H1 (cell line): ENCODE measurements at regions not wholly inside any gene's neighbourhood (a gene's known extent, or its start where the extent isn't known, plus 50 kb on each side); places are given as distances from the start of the nearest gene placed in this dataset.

Source experiments
- ASH2L ChIP-seq: fragments of 200-600, 300-600 bp; sonication (generic); IDR thresholded peaks from one replicate; pipeline ENCODE4 v1.7.1; 2017; ENCODE audit warnings: low read length
- BRCA1 ChIP-seq: IDR thresholded peaks from 2 replicates; pipeline ENCODE4 v1.6.1; 2012; ENCODE audit warnings: low read depth, low read length, improper control_type of control experiment
- CHD7 ChIP-seq: fragments of 300-600 bp; sonication (generic); IDR thresholded peaks from 2 replicates; pipeline ENCODE4 v1.7.1; 2012; ENCODE audit warnings: low read length, moderate library complexity, mild to moderate bottlenecking, inconsistent platforms; ENCODE audit not compliant: insufficient replicate concordance
- HDAC2 ChIP-seq, 2 experiments: fragments of 300-600 bp in 1 of 2; sonication (generic) in 1 of 2; IDR thresholded peaks; 2 replicates each; pipeline ENCODE4 v1.6.1; 2011 to 2012; ENCODE audit warnings: low read depth in 2 of 2, low read length in 2 of 2, mild to moderate bottlenecking in 2 of 2, moderate library complexity in 2 of 2, borderline replicate concordance in 1 of 2, inconsistent platforms in 1 of 2
- NANOG ChIP-seq: IDR thresholded peaks from 2 replicates; pipeline ENCODE4 v1.6.1; 2011; ENCODE audit warnings: low read length, low read depth, mild to moderate bottlenecking, inconsistent platforms; ENCODE audit not compliant: insufficient read depth, poor library complexity, severe bottlenecking
- PHF8 ChIP-seq: fragments of 200-600 bp; sonication (generic); conservative IDR thresholded peaks from 2 replicates; pipeline ENCODE4 v1.7.1; 2012; ENCODE audit warnings: low read depth, mild to moderate bottlenecking, inconsistent platforms, low read length, moderate library complexity
- SAP30 ChIP-seq: fragments of 300-600 bp; sonication (generic); IDR thresholded peaks from 2 replicates; pipeline ENCODE4 v1.7.1; 2012; ENCODE audit warnings: low read length, moderate library complexity, mild to moderate bottlenecking, inconsistent platforms; ENCODE audit not compliant: insufficient read depth, insufficient replicate concordance
- SUZ12 ChIP-seq: fragments of 200-600 bp; sonication (generic); IDR thresholded peaks from 2 replicates; pipeline ENCODE4 v1.6.1; 2012; ENCODE audit warnings: mild to moderate bottlenecking, inconsistent platforms, low read length, moderate library complexity, mixed read lengths
- TAF7 ChIP-seq: optimal IDR thresholded peaks from 2 replicates; pipeline ENCODE3; 2011; ENCODE audit warnings: low read depth, mild to moderate bottlenecking, inconsistent platforms, low read length, moderate library complexity, borderline replicate concordance

- TF ChIP-seq CHD7 (no peak), SAP30 (no peak), ASH2L (no peak), NANOG (no peak), BRCA1 (no peak), SUZ12 (no peak), PHF8 (no peak), HDAC2 (IDR thresholded peaks at IDR 0.05; ENCODE audit: borderline replicate concordance in 1 of 2, low read depth in 2 of 2, low read length in 2 of 2) (no peak), TAF7 (no peak)
These were observed 185.3 kb downstream of the KIF26A start (continued) for GRCh38 chr14:104323551-104324175.
